CD4-positive, alpha-beta T cell (primary cell): ENCODE measurements at regions not wholly inside any gene's neighbourhood (a gene's known extent, or its start where the extent isn't known, plus 50 kb on each side); places are given as distances from the start of the nearest gene placed in this dataset.

Experiments
- ATAC-seq: fragments of 200-7000 bp; cut with Tn5 transposase; one replicate; pipeline ENCODE4 v1.10.0; 2022; ENCODE audit warnings: mild to moderate bottlenecking; ENCODE audit not compliant: poor library complexity
- CTCF ChIA-PET: fragments of 350-600 bp; sonication (Branson Sonifier 250); formaldehyde crosslinking; loops from one replicate; lab custom pipeline; 2021; ENCODE audit warnings: antibody characterized with exemption, inconsistent platforms; lab: Charles Lee
- POLR2A ChIA-PET: fragments of 350-600 bp; sonication (Branson Sonifier 250); formaldehyde crosslinking; loops from one replicate; lab custom pipeline; 2021; ENCODE audit warnings: antibody characterized with exemption, inconsistent platforms; lab: Charles Lee
- DNase-seq, 14 experiments: peaks; one replicate each; pipeline ENCODE4 v3.0.0-alpha.2; 2013 to 2020; ENCODE audit warnings: mixed read lengths in 2 of 14
- H3K27ac ChIP-seq, 2 donors: one replicate each; pipeline versions ENCODE4 v1.5.1 to v1.7.0; 2013; ENCODE audit warnings: low read length in 2 of 2, low read depth in 1 of 2, mild to moderate bottlenecking in 1 of 2
- H3K27me3 ChIP-seq, 2 experiments: 1 replicate in 1 of 2; 2 replicates in 1 of 2; pipeline versions ENCODE4 v1.6.1 to v1.7.0; 2013; ENCODE audit warnings: low read length in 2 of 2, control low read depth in 1 of 2, mild to moderate bottlenecking in 1 of 2, moderate library complexity in 1 of 2; ENCODE audit not compliant: insufficient read depth in 2 of 2, control insufficient read depth in 1 of 2
- H3K36me3 ChIP-seq: one replicate; pipeline ENCODE4 v1.6.1; 2013; ENCODE audit warnings: low read length, control low read depth; ENCODE audit not compliant: insufficient read depth
- H3K4me1 ChIP-seq: one replicate; pipeline ENCODE4 v1.6.1; 2013; ENCODE audit warnings: low read length, control low read depth; ENCODE audit not compliant: insufficient read depth
- H3K4me3 ChIP-seq: one replicate; pipeline ENCODE4 v1.5.1; 2013; ENCODE audit warnings: mild to moderate bottlenecking, low read length, moderate library complexity
- H3K9me3 ChIP-seq, 2 experiments: 1 replicate in 1 of 2; 2 replicates in 1 of 2; pipeline versions ENCODE4 v1.6.1 to v1.7.0; 2013; ENCODE audit warnings: low read length in 2 of 2, mild to moderate bottlenecking in 2 of 2, control low read depth in 1 of 2, moderate library complexity in 1 of 2; ENCODE audit not compliant: control insufficient read depth in 1 of 2, insufficient read depth in 1 of 2
- H3K27ac Mint-ChIP-seq: one replicate; pipeline ENCODE4 v1.8.0; 2020; ENCODE audit warnings: mixed read lengths
- H3K27me3 Mint-ChIP-seq: one replicate; pipeline ENCODE4 v1.8.0; 2021; ENCODE audit warnings: mixed read lengths
- H3K36me3 Mint-ChIP-seq: one replicate; pipeline ENCODE4 v1.8.0; 2021; ENCODE audit warnings: low read depth, mixed read lengths
- H3K4me1 Mint-ChIP-seq: one replicate; pipeline ENCODE4 v1.8.0; 2021; ENCODE audit warnings: low read depth, mixed read lengths
- H3K4me3 Mint-ChIP-seq: one replicate; pipeline ENCODE4 v1.8.0; 2020; ENCODE audit warnings: mild to moderate bottlenecking, mixed read lengths
- H3K9me3 Mint-ChIP-seq: one replicate; pipeline ENCODE4 v1.8.0; 2020; ENCODE audit warnings: mixed read lengths
- CTCF ChIP-seq: fragments of 200-600 bp; IDR thresholded peaks from one replicate; pipeline ENCODE4 v1.8.0; 2022; ENCODE audit warnings: antibody characterized with exemption, mild to moderate bottlenecking
- intact Hi-C, 2 experiments: fragments of 100-400 bp; cut with DNase I in 1 of 2; cut with micrococcal nuclease in 1 of 2; formaldehyde crosslinking; loops; one replicate each; pipeline versions ENCODE4 v1.15.1 to v1.9.0; 2023 to 2025; cut with DNase I, micrococcal nuclease

- DNase-seq (no peak), ATAC-seq (no peak)
- H3K27ac Mint-ChIP-seq: no peak overlapping the region
- POLR2A ChIA-PET: no interaction called here
- Histone ChIP-seq H3K27me3 (peaks cover 15 to 22% of the 10 kb centered on the region in 2 experiments), H3K9me3 (peaks cover 0 to 4% of the 10 kb centered on the region in 2 experiments), H3K4me1 (no peaks in the 10 kb centered on the region), H3K27ac (no peak overlapping the region), H3K4me3 (no peak overlapping the region), H3K36me3 (no peaks in the 10 kb centered on the region)
- CTCF ChIA-PET: interaction anchor here (1.8 kb wide), 1 partner anchor 16 kb away, joined by 4 read pairs; no protein-coding TSS in a partner anchor
- TF ChIP-seq CTCF: no peak
- H3K9me3 Mint-ChIP-seq: no peaks in the 10 kb centered on the region
- peaks cover 49% of the 10 kb centered on the region for H3K27me3 Mint-ChIP-seq
- H3K4me1 Mint-ChIP-seq: peaks cover 8% of the 10 kb centered on the region
- no peak overlapping the region for H3K4me3 Mint-ChIP-seq
- intact Hi-C loops: loop anchor here in 1 of 2 experiments (5.0 kb wide), 1 partner anchor 60 kb away; no protein-coding TSS in a partner anchor
- no peaks in the 10 kb centered on the region for H3K36me3 Mint-ChIP-seq
These were observed 1003.3 kb upstream of the NR2F2 start for GRCh38 chr15:95327183-95327525.

GRCh38 chr15:95327661-95328060 is 1002.8 kb upstream of the NR2F2 start:
- H3K27ac ChIP-seq: no peak overlapping the region
- peaks cover 0 to 4% of the 10 kb centered on the region in 2 experiments for H3K9me3 ChIP-seq
- peaks cover 15 to 22% of the 10 kb centered on the region in 2 experiments for H3K27me3 ChIP-seq
- Mint-ChIP-seq H3K36me3 (no peaks in the 10 kb centered on the region), H3K4me3 (no peak overlapping the region), H3K9me3 (no peaks in the 10 kb centered on the region), H3K27ac (no peak overlapping the region), H3K4me1 (peaks cover 8% of the 10 kb centered on the region), H3K27me3 (peaks cover 54% of the 10 kb centered on the region)
- CTCF ChIA-PET: interaction anchor here (1.8 kb wide), 1 partner anchor 17 kb away, joined by 4 read pairs; no protein-coding TSS in a partner anchor
- no peak for TF ChIP-seq CTCF
- DNase-seq (no peak), ATAC-seq (no peak)
- H3K4me1 ChIP-seq: no peaks in the 10 kb centered on the region
- POLR2A ChIA-PET: no interaction called here
- H3K36me3 ChIP-seq: no peaks in the 10 kb centered on the region
- intact Hi-C loops: loop anchor here in 1 of 2 experiments (5.0 kb wide), 1 partner anchor 60 kb away; no protein-coding TSS in a partner anchor
- no peak overlapping the region for H3K4me3 ChIP-seq

DNA sequence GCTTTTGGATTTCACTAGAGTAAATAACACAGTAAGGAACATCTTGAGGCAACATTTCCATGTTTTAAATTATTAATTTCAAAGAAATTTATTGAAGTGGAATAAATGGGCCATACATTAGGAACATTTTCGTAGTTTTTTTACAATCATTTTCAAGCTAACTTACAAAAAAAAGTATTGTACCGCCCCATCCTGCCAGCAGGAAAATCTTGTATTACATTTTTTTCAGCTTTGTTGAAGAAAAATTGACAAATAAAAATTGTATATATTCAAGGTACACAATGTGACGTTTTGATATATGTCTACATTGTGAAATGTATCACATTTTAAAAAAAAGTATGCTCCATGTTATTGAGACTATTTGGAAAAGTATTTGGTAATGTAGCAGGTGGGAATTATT is 1001.9 kb upstream of the NR2F2 start:
- DNase-seq (no peak), ATAC-seq (no peak)
- Histone ChIP-seq H3K4me1 (no peaks in the 10 kb centered on the region), H3K9me3 (peaks cover 0 to 4% of the 10 kb centered on the region in 2 experiments), H3K27me3 (peaks cover 15 to 22% of the 10 kb centered on the region in 2 experiments), H3K27ac (no peak overlapping the region), H3K36me3 (no peaks in the 10 kb centered on the region), H3K4me3 (no peak overlapping the region)
- Mint-ChIP-seq H3K4me3 (no peak overlapping the region), H3K9me3 (no peaks in the 10 kb centered on the region), H3K27ac (no peak overlapping the region), H3K4me1 (peaks cover 8% of the 10 kb centered on the region), H3K36me3 (no peaks in the 10 kb centered on the region), H3K27me3 (peaks cover 54% of the 10 kb centered on the region)
- no peak for TF ChIP-seq CTCF
- intact Hi-C loops: loop anchor here in 1 of 2 experiments (5.0 kb wide), 1 partner anchor 59 kb away; no protein-coding TSS in a partner anchor
- ChIA-PET CTCF (interaction anchor here (1.8 kb wide), 1 partner anchor 17 kb away, joined by 4 read pairs; no protein-coding TSS in a partner anchor), POLR2A (no interaction called here)
